Vagina (tissue), 2 donors: ENCODE measurements at regions not wholly inside any gene's neighbourhood (a gene's known extent, or its start where the extent isn't known, plus 50 kb on each side); places are given as distances from the start of the nearest gene placed in this dataset.

ENCODE experiments used
- POLR2AphosphoS5 ChIP-seq, 2 donors: sonication (generic); formaldehyde crosslinking; IDR thresholded peaks; one replicate each; pipeline ENCODE4 v1.9.0; 2017; ENCODE audit warnings: antibody characterized with exemption in 2 of 2, mild to moderate bottlenecking in 2 of 2, low read depth in 1 of 2; ENCODE audit not compliant: insufficient read depth in 1 of 2
- TF ChIP-seq, protein P1 (sequence below), 3 experiments: fragments of 450-650 bp in 2 of 3; fragments of 200-600 bp in 1 of 3; sonication (generic) in 1 of 3; IDR thresholded peaks; one replicate each; pipeline ENCODE4 v1.5.1; 2017 to 2019; ENCODE audit warnings: antibody characterized with exemption in 3 of 3, mild to moderate bottlenecking in 2 of 3, moderate library complexity in 2 of 3

DNA sequence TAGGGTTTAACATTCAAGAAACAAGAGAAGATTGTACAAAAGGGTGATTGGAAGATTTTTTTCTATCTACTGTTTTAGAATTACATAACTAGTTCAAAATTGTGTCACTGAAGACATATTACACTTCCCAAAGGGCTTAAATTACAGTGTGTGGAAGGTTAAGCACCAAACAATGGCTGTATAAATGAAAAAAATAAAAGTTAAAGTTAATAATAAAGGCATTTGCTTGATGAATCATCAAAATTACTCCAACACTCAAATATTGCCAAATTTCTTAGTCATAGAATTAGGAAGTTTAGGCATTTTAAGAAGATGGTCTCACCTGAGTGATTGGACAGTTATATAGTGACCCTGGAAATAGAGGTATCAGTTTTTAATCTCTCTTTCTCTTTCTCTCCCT is 227.6 kb upstream of the CARD18 start:
- TF ChIP-seq, protein P1, sequence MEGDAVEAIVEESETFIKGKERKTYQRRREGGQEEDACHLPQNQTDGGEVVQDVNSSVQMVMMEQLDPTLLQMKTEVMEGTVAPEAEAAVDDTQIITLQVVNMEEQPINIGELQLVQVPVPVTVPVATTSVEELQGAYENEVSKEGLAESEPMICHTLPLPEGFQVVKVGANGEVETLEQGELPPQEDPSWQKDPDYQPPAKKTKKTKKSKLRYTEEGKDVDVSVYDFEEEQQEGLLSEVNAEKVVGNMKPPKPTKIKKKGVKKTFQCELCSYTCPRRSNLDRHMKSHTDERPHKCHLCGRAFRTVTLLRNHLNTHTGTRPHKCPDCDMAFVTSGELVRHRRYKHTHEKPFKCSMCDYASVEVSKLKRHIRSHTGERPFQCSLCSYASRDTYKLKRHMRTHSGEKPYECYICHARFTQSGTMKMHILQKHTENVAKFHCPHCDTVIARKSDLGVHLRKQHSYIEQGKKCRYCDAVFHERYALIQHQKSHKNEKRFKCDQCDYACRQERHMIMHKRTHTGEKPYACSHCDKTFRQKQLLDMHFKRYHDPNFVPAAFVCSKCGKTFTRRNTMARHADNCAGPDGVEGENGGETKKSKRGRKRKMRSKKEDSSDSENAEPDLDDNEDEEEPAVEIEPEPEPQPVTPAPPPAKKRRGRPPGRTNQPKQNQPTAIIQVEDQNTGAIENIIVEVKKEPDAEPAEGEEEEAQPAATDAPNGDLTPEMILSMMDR (IDR thresholded peaks at IDR 0.05), result no peak
- no peak for TF ChIP-seq POLR2AphosphoS5 (IDR thresholded peaks at IDR 0.05; ENCODE audit: insufficient read depth in 1 of 2, low read depth in 1 of 2)
